Esophagus muscularis mucosa (tissue), 4 donors: ENCODE measurements at regions not wholly inside any gene's neighbourhood (a gene's known extent, or its start where the extent isn't known, plus 50 kb on each side); places are given as distances from the start of the nearest gene placed in this dataset.

Source experiments
- EP300 ChIP-seq: sonication (generic); formaldehyde crosslinking; IDR thresholded peaks from one replicate; pipeline ENCODE4 v1.6.1; 2017; ENCODE audit warnings: antibody characterized with exemption
- POLR2A ChIP-seq: fragments of 450-650 bp; IDR thresholded peaks from one replicate; pipeline ENCODE4 v1.6.1; 2017; ENCODE audit warnings: antibody characterized with exemption, moderate library complexity, mild to moderate bottlenecking, low read depth
- POLR2AphosphoS5 ChIP-seq, 2 donors: sonication (generic); formaldehyde crosslinking; IDR thresholded peaks; one replicate each; pipeline ENCODE4 v1.6.1; 2017; ENCODE audit warnings: antibody characterized with exemption in 2 of 2
- TF ChIP-seq, protein P1 (sequence below), 3 experiments: fragments of 200-600 bp in 2 of 3; fragments of 450-650 bp in 1 of 3; sonication (generic) in 2 of 3; IDR thresholded peaks; one replicate each; pipeline ENCODE4 v1.5.1; 2017 to 2019; ENCODE audit warnings: antibody characterized with exemption in 3 of 3, mild to moderate bottlenecking in 2 of 3, moderate library complexity in 1 of 3

DNA sequence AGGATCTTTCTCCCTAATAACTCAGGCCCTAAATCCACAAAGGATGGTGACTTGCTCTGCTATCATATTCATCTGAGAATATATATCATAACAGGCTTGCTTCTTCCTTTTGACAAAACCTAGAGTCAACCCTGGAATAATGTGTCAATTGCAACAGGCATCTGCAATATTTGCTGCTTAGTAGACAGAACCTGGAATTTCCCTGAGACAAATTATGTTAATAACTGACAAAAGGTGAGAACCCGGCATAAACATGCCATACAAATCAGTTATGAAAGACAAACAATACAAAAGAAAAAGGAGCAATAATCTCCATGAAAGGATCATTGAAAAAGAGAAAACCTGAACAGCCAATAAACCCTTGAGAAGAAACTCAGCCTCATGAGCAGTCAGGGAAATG, 114.5 kb upstream of the CDCA7L start:
- TF ChIP-seq, protein P1, sequence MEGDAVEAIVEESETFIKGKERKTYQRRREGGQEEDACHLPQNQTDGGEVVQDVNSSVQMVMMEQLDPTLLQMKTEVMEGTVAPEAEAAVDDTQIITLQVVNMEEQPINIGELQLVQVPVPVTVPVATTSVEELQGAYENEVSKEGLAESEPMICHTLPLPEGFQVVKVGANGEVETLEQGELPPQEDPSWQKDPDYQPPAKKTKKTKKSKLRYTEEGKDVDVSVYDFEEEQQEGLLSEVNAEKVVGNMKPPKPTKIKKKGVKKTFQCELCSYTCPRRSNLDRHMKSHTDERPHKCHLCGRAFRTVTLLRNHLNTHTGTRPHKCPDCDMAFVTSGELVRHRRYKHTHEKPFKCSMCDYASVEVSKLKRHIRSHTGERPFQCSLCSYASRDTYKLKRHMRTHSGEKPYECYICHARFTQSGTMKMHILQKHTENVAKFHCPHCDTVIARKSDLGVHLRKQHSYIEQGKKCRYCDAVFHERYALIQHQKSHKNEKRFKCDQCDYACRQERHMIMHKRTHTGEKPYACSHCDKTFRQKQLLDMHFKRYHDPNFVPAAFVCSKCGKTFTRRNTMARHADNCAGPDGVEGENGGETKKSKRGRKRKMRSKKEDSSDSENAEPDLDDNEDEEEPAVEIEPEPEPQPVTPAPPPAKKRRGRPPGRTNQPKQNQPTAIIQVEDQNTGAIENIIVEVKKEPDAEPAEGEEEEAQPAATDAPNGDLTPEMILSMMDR (IDR thresholded peaks at IDR 0.05) = no peak
- TF ChIP-seq POLR2A (no peak), POLR2AphosphoS5 (IDR thresholded peaks at IDR 0.05) (no peak), EP300 (no peak)
